GM12878 (cell line): ENCODE measurements at regions not wholly inside any gene's neighbourhood (a gene's known extent, or its start where the extent isn't known, plus 50 kb on each side); places are given as distances from the start of the nearest gene placed in this dataset.

Source experiments
- ATAC-seq: fragments of 200-7000 bp; cut with Tn5 transposase; 3 replicates; pipeline ENCODE4 v1.9.1; 2020; ENCODE audit warnings: mild to moderate bottlenecking, moderate library complexity
- BruUV-seq: library from RNA; stranded (reverse); fragments of 400-500 nt; replicated peaks from 2 replicates; lab custom pipeline; 2021; lab: Mats Ljungman, UMichigan
- CTCF ChIA-PET: fragments of 300-600 bp; sonication (Branson Sonifier 250); formaldehyde crosslinking; extraction: SDS; loops from one replicate; lab custom pipeline; 2021; ENCODE audit warnings: inconsistent platforms; lab: Yijun Ruan, JAX
- POLR2A ChIA-PET: fragments of 350-600 bp; formaldehyde crosslinking; extraction: SDS; loops from one replicate; lab custom pipeline; 2021; ENCODE audit warnings: inconsistent platforms; lab: Charles Lee
- RAD21 ChIA-PET: fragments of 300-600 bp; sonication (Branson Sonifier 250); formaldehyde crosslinking; loops from one replicate; lab custom pipeline; 2023; ENCODE audit warnings: antibody characterized with exemption; ENCODE audit not compliant: unreplicated experiment; lab: Charles Lee
- SMC1A ChIA-PET: fragments of 300-600 bp; sonication (Branson Sonifier 250); formaldehyde crosslinking; loops from one replicate; lab custom pipeline; 2023; ENCODE audit not compliant: unreplicated experiment, uncharacterized antibody; lab: Charles Lee
- DNase-seq: peaks from one replicate; pipeline ENCODE4 v3.0.0-alpha.2; 2011; ENCODE audit warnings: low read depth, low spot score
- FAIRE-seq: peaks from 3 replicates; lab custom pipeline; 2011; peaks lifted over from hg19 to GRCh38; lab: Jason Lieb, UNC
- H2AFZ ChIP-seq: 2 replicates; pipeline ENCODE4 v1.6.0; 2011; ENCODE audit warnings: low read depth, low read length, control low read depth; ENCODE audit not compliant: control insufficient read depth
- H3K27ac ChIP-seq: 2 replicates; pipeline ENCODE4 v1.5.1; 2011; ENCODE audit warnings: control low read depth; ENCODE audit not compliant: control insufficient read depth, insufficient read depth
- H3K27me3 ChIP-seq, 2 experiments: replicated peaks in 1 of 2; 2 replicates each; pipeline versions ENCODE4 v1.6.0 to v1.6.1; 2011; ENCODE audit warnings: low read length in 1 of 2; ENCODE audit not compliant: control insufficient read depth in 2 of 2, insufficient read depth in 2 of 2
- H3K36me3 ChIP-seq, 2 experiments: 2 replicates each; pipeline ENCODE4 v1.5.1; 2011; ENCODE audit warnings: low read length in 1 of 2; ENCODE audit not compliant: control insufficient read depth in 2 of 2, insufficient read depth in 2 of 2
- H3K4me1 ChIP-seq: 2 replicates; pipeline ENCODE4 v1.6.1; 2011; ENCODE audit warnings: mild to moderate bottlenecking, low read length, moderate library complexity, mixed read lengths; ENCODE audit not compliant: control insufficient read depth, insufficient read depth
- H3K4me2 ChIP-seq: 2 replicates; pipeline ENCODE4 v1.6.0; 2011; ENCODE audit warnings: control low read depth; ENCODE audit not compliant: control insufficient read depth, insufficient read depth
- H3K4me3 ChIP-seq: fragments of 200-600 bp; sonication (generic); 2 replicates; pipeline ENCODE4 v1.5.1; 2016
- H3K79me2 ChIP-seq: 2 replicates; pipeline ENCODE4 v1.6.0; 2011; ENCODE audit warnings: low read length; ENCODE audit not compliant: control insufficient read depth, insufficient read depth
- H3K9ac ChIP-seq: 2 replicates; pipeline ENCODE4 v1.8.0; 2011; ENCODE audit warnings: low read length, control low read depth, mixed read lengths; ENCODE audit not compliant: control insufficient read depth, insufficient read depth
- H3K9me3 ChIP-seq: replicated peaks from 3 replicates; pipeline ENCODE4 v1.5.1; 2011; ENCODE audit warnings: mild to moderate bottlenecking, low read length; ENCODE audit not compliant: control insufficient read depth, insufficient read depth
- H4K20me1 ChIP-seq: 2 replicates; pipeline ENCODE4 v1.6.0; 2011; ENCODE audit not compliant: control insufficient read depth, insufficient read depth
- BCL11A ChIP-seq: IDR thresholded peaks from 2 replicates; pipeline ENCODE4 v1.6.1; 2011; ENCODE audit warnings: low read depth, low read length
- EZH2 ChIP-seq: IDR thresholded peaks from 2 replicates; pipeline ENCODE4 v1.6.1; 2012; ENCODE audit warnings: low read depth, mild to moderate bottlenecking, control low read depth, inconsistent platforms, low read length, borderline replicate concordance; ENCODE audit not compliant: control insufficient read depth
- KLF5 ChIP-seq: fragments of 450-650 bp; IDR thresholded peaks from 2 replicates; pipeline ENCODE4 v1.6.1; 2014; ENCODE audit warnings: mild to moderate bottlenecking; ENCODE audit not compliant: partially characterized antibody
- NBN ChIP-seq: fragments of 450-650 bp; IDR thresholded peaks from 2 replicates; pipeline ENCODE4 v1.6.1; 2016
- WGBS: methylation state at CpG from one replicate; pipeline ENCODE4 v1.1.6; 2016; ENCODE audit warnings: low lambda C conversion rate; ENCODE audit not compliant: insufficient replicate concordance, insufficient coverage; ENCODE audit errors: missing lambda C conversion rate; 5-methylcytosine and 5-hydroxymethylcytosine counted together
- in situ Hi-C: fragments of 300-500 bp; cut with MboI; formaldehyde crosslinking; loops from 9 replicates; pipeline ENCODE4 v1.14.3; 2018; ENCODE audit warnings: mixed read lengths
- intact Hi-C: fragments of 100-400 bp; cut with micrococcal nuclease; formaldehyde crosslinking; loops from one replicate; pipeline ENCODE4 v1.14.2; 2022; ENCODE audit not compliant: unreplicated experiment
- TF ChIP-seq, protein P1 (sequence below): fragments of 150-350 bp; IDR thresholded peaks from 2 replicates; pipeline ENCODE4 v1.6.1; 2014; ENCODE audit warnings: mild to moderate bottlenecking, low read depth, low read length
- TF ChIP-seq, protein P2 (sequence below): fragments of 450-650 bp; IDR thresholded peaks from 2 replicates; pipeline ENCODE4 v1.6.1; 2017; ENCODE audit warnings: mild to moderate bottlenecking, low read depth, inconsistent platforms; ENCODE audit not compliant: poor library complexity, severe bottlenecking

DNA sequence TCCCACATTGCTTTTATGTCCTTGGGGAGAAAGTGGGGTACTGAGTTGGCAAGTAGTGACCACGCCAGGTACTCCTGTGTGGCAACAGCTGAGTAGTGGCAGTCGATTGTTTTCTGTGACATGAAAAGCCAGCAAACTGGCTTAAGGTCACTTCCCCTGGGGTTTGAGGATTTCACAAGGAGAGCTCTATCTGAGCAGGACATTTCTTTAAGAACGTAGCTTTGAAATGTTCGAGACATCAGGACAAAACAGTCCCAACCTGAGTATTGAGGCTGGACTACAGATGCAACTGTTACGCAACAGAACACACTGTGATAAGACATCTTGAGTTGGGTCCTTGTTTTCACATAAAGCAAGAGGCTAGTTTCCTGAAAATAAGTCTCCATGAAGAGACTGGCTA lies 146.7 kb upstream of the KLF14 start:
- Histone ChIP-seq H3K27me3 (no peaks in the 10 kb centered on the region), H3K4me2 (no peak overlapping the region), H3K9me3 (no peaks in the 10 kb centered on the region), H3K4me1 (no peaks in the 10 kb centered on the region), H3K4me3 (no peak overlapping the region), H3K27ac (no peak overlapping the region), H3K79me2 (no peaks in the 10 kb centered on the region), H3K9ac (no peak overlapping the region), H3K36me3 (peaks cover 20 to 58% of the 10 kb centered on the region in 2 experiments), H2AFZ (no peak overlapping the region), H4K20me1 (no peaks in the 10 kb centered on the region)
- TF ChIP-seq EZH2: no peak
- BruUV-seq: no TSS peak
- CTCF ChIA-PET: interaction anchor here (1.1 to 2.2 kb wide), 2 partner anchors 29 to 159 kb away, joined by 3 to 10 read pairs; no protein-coding TSS in a partner anchor
- ATAC-seq: no peak
- POLR2A ChIA-PET: no interaction called here
- in situ Hi-C loops: no loop called here
- 90% methylated on average over 5 of the region's 5 CpGs for WGBS
- RAD21 ChIA-PET: interaction anchor here (0.7 kb wide), 1 partner anchor 122 kb away, joined by 4 read pairs; no protein-coding TSS in a partner anchor
- no peak for DNase-seq
- FAIRE-seq: no peak
- SMC1A ChIA-PET: interaction anchor here (1.4 kb wide), 1 partner anchor 101 kb away, joined by 3 read pairs; no protein-coding TSS in a partner anchor
- intact Hi-C loops: no loop called here

DNA sequence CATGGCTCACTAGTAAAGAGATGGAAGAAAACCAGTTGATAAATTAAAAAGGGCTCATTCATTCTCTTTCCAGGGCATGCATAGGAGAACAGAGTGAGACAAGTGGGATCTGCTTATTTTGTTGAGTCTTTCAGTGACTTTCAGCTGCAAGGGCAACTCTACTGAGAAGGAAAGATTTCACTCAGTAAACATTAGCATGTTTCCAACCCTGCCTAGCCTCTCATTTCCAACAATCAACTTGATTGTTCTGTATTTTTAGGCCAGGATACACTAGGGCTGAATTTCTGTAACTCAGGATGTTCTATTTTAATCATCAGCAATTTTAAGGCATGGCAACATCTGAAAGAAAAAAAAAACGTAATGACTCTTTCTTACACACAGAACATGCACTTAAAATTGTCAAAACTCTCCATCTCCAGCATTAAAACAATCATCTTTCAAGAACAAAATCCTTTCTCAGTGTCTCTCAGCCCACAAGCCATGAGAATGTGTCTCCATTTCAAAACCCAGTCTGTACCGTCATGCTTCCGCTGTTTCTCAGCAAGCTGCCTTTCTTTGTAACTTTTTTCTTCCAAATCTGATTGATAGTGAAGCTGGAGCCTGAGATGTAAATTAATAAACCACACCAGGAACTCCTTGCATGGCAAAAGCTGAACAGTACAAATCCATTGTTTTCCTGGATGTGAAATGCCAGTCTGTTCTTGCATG lies 147.2 kb upstream of the KLF14 start:
- in situ Hi-C loops: no loop called here
- Histone ChIP-seq H2AFZ (no peak overlapping the region), H3K79me2 (no peaks in the 10 kb centered on the region), H3K27ac (no peak overlapping the region)
- WGBS: 74% methylated on average over 3 of the region's 3 CpGs
- CTCF ChIA-PET: interaction anchor here (0.8 to 3.1 kb wide), 5 partner anchors 9 to 158 kb away, joined by 3 to 15 read pairs (median 8); no protein-coding TSS in a partner anchor
- ATAC-seq (no peak), FAIRE-seq (no peak)
- RAD21 ChIA-PET: interaction anchor here (0.7 to 1.6 kb wide), 2 partner anchors 122 to 159 kb away, joined by 4 to 6 read pairs; no protein-coding TSS in a partner anchor
- no peak for TF ChIP-seq KLF5
- TF ChIP-seq, protein P1, sequence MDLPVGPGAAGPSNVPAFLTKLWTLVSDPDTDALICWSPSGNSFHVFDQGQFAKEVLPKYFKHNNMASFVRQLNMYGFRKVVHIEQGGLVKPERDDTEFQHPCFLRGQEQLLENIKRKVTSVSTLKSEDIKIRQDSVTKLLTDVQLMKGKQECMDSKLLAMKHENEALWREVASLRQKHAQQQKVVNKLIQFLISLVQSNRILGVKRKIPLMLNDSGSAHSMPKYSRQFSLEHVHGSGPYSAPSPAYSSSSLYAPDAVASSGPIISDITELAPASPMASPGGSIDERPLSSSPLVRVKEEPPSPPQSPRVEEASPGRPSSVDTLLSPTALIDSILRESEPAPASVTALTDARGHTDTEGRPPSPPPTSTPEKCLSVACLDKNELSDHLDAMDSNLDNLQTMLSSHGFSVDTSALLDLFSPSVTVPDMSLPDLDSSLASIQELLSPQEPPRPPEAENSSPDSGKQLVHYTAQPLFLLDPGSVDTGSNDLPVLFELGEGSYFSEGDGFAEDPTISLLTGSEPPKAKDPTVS: no peak
- TF ChIP-seq BCL11A: no peak
- TF ChIP-seq, protein P2, sequence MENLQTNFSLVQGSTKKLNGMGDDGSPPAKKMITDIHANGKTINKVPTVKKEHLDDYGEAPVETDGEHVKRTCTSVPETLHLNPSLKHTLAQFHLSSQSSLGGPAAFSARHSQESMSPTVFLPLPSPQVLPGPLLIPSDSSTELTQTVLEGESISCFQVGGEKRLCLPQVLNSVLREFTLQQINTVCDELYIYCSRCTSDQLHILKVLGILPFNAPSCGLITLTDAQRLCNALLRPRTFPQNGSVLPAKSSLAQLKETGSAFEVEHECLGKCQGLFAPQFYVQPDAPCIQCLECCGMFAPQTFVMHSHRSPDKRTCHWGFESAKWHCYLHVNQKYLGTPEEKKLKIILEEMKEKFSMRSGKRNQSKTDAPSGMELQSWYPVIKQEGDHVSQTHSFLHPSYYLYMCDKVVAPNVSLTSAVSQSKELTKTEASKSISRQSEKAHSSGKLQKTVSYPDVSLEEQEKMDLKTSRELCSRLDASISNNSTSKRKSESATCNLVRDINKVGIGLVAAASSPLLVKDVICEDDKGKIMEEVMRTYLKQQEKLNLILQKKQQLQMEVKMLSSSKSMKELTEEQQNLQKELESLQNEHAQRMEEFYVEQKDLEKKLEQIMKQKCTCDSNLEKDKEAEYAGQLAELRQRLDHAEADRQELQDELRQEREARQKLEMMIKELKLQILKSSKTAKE: no peak
- TF ChIP-seq NBN: no peak
- TF ChIP-seq, all 136 proteins: peak for 0
- Histone ChIP-seq H3K36me3 (peaks cover 20 to 58% of the 10 kb centered on the region in 2 experiments), H3K4me3 (no peak overlapping the region), H3K4me1 (no peaks in the 10 kb centered on the region), H3K9ac (no peak overlapping the region), H3K4me2 (no peak overlapping the region), H3K9me3 (no peaks in the 10 kb centered on the region), H3K27me3 (no peaks in the 10 kb centered on the region), H4K20me1 (no peaks in the 10 kb centered on the region)
- no TSS peak for BruUV-seq
- no peak for DNase-seq
- POLR2A ChIA-PET: no interaction called here
- intact Hi-C loops: no loop called here
- SMC1A ChIA-PET: interaction anchor here (0.9 to 2.6 kb wide), 5 partner anchors 10 to 164 kb away, joined by 3 to 15 read pairs (median 3); no protein-coding TSS in a partner anchor
